Astrocyte (in vitro differentiated cells and primary cell): ENCODE measurements at regions not wholly inside any gene's neighbourhood (a gene's known extent, or its start where the extent isn't known, plus 50 kb on each side); places are given as distances from the start of the nearest gene placed in this dataset.

Experiments used
- DNase-seq: peaks from one replicate; pipeline ENCODE4 v3.0.0-alpha.2; 2010; ENCODE audit warnings: low read depth
- FAIRE-seq: peaks from 2 replicates; lab custom pipeline; 2011; peaks lifted over from hg19 to GRCh38; lab: Jason Lieb, UNC
- H2AFZ ChIP-seq: 2 replicates; pipeline ENCODE4 v1.6.0; 2012; ENCODE audit warnings: low read depth, low read length, inconsistent platforms
- H3K27ac ChIP-seq: 2 replicates; pipeline ENCODE4 v1.5.1; 2011; ENCODE audit warnings: low read depth, low read length, inconsistent platforms
- H3K27me3 ChIP-seq: 2 replicates; pipeline ENCODE4 v1.6.0; 2011; ENCODE audit warnings: low read length, inconsistent platforms; ENCODE audit not compliant: insufficient read depth
- H3K36me3 ChIP-seq: 2 replicates; pipeline ENCODE4 v1.5.1; 2011; ENCODE audit warnings: low read length, inconsistent platforms; ENCODE audit not compliant: insufficient read depth
- H3K4me1 ChIP-seq: 2 replicates; pipeline ENCODE4 v1.5.1; 2011; ENCODE audit warnings: low read length, inconsistent platforms; ENCODE audit not compliant: insufficient read depth
- H3K4me2 ChIP-seq: 2 replicates; pipeline ENCODE4 v1.6.0; 2012; ENCODE audit warnings: low read length, inconsistent platforms
- H3K4me3 ChIP-seq: 2 replicates; pipeline ENCODE4 v1.5.1; 2011; ENCODE audit warnings: low read depth, mild to moderate bottlenecking, low read length, inconsistent platforms; ENCODE audit not compliant: insufficient read depth
- H3K79me2 ChIP-seq: 2 replicates; pipeline ENCODE4 v1.6.0; 2012; ENCODE audit warnings: mild to moderate bottlenecking, low read length, inconsistent platforms; ENCODE audit not compliant: insufficient read depth
- H3K9ac ChIP-seq: 2 replicates; pipeline ENCODE4 v1.6.0; 2012; ENCODE audit warnings: mild to moderate bottlenecking, low read length, inconsistent platforms
- H3K9me3 ChIP-seq: 2 replicates; pipeline ENCODE4 v1.5.1; 2012; ENCODE audit warnings: low read depth, mild to moderate bottlenecking, low read length, inconsistent platforms; ENCODE audit not compliant: insufficient read depth
- H4K20me1 ChIP-seq: 2 replicates; pipeline ENCODE4 v1.6.0; 2012; ENCODE audit warnings: low read length, inconsistent platforms; ENCODE audit not compliant: insufficient read depth
- H3K27ac Mint-ChIP-seq: one replicate; pipeline ENCODE4 v1.8.0; 2021; ENCODE audit warnings: mild to moderate bottlenecking, mixed read lengths; ENCODE audit not compliant: unreplicated experiment
- H3K27me3 Mint-ChIP-seq: one replicate; pipeline ENCODE4 v1.8.0; 2021; ENCODE audit warnings: low read depth, mixed read lengths; ENCODE audit not compliant: unreplicated experiment
- H3K36me3 Mint-ChIP-seq: one replicate; pipeline ENCODE4 v1.8.0; 2021; ENCODE audit warnings: low read depth, mixed read lengths; ENCODE audit not compliant: unreplicated experiment
- H3K4me1 Mint-ChIP-seq: one replicate; pipeline ENCODE4 v1.8.0; 2021; ENCODE audit warnings: low read depth, mixed read lengths; ENCODE audit not compliant: unreplicated experiment
- H3K4me3 Mint-ChIP-seq: one replicate; pipeline ENCODE4 v1.8.0; 2021; ENCODE audit warnings: mild to moderate bottlenecking, moderate library complexity, mixed read lengths; ENCODE audit not compliant: unreplicated experiment
- H3K9me3 Mint-ChIP-seq: one replicate; pipeline ENCODE4 v1.8.0; 2021; ENCODE audit warnings: mild to moderate bottlenecking, mixed read lengths; ENCODE audit not compliant: unreplicated experiment
- CTCF ChIP-seq: IDR thresholded peaks from 2 replicates; pipeline ENCODE4 v1.5.1; 2011; ENCODE audit warnings: low read depth, mild to moderate bottlenecking, inconsistent platforms, low read length, moderate library complexity; ENCODE audit not compliant: insufficient read depth
- EZH2 ChIP-seq: IDR thresholded peaks from 2 replicates; pipeline ENCODE4 v1.6.1; 2012; ENCODE audit warnings: mild to moderate bottlenecking, low read length, inconsistent platforms; ENCODE audit not compliant: insufficient read depth

- Histone ChIP-seq H3K79me2 (no peaks in the 10 kb centered on the region), H3K9ac (no peak overlapping the region), H3K27ac (no peak overlapping the region), H3K4me3 (no peak overlapping the region), H2AFZ (no peak overlapping the region), H3K4me1 (peaks cover 13% of the 10 kb centered on the region), H3K27me3 (no peaks in the 10 kb centered on the region), H3K9me3 (no peaks in the 10 kb centered on the region), H4K20me1 (no peaks in the 10 kb centered on the region), H3K36me3 (no peaks in the 10 kb centered on the region), H3K4me2 (no peak overlapping the region)
- no peak for TF ChIP-seq EZH2
- no peak for TF ChIP-seq CTCF
- FAIRE-seq: no peak
- Mint-ChIP-seq H3K4me3 (no peak overlapping the region), H3K36me3 (no peaks in the 10 kb centered on the region), H3K27ac (no peak overlapping the region), H3K4me1 (peaks cover 6% of the 10 kb centered on the region), H3K9me3 (peaks cover 9% of the 10 kb centered on the region), H3K27me3 (no peaks in the 10 kb centered on the region)
- no peak for DNase-seq
These were observed 69.3 kb downstream of the FAM50B start for GRCh38 chr6:3918469-3918868.

- peaks cover 5% of the 10 kb centered on the region for H3K4me1 ChIP-seq
- H3K4me2 ChIP-seq: no peak overlapping the region
- Mint-ChIP-seq H3K27ac (no peak overlapping the region), H3K4me1 (peaks cover 2% of the 10 kb centered on the region), H3K27me3 (no peaks in the 10 kb centered on the region), H3K36me3 (no peaks in the 10 kb centered on the region), H3K9me3 (peaks cover 9% of the 10 kb centered on the region), H3K4me3 (no peak overlapping the region)
- no peaks in the 10 kb centered on the region for H3K27me3 ChIP-seq
- no peak overlapping the region for H3K4me3 ChIP-seq
- no peak for DNase-seq
- H3K9ac ChIP-seq: no peak overlapping the region
- H3K9me3 ChIP-seq: no peaks in the 10 kb centered on the region
- FAIRE-seq: no peak
- H3K36me3 ChIP-seq: no peaks in the 10 kb centered on the region
- H3K79me2 ChIP-seq: no peaks in the 10 kb centered on the region
- H2AFZ ChIP-seq: no peak overlapping the region
- no peak overlapping the region for H3K27ac ChIP-seq
- H4K20me1 ChIP-seq: no peaks in the 10 kb centered on the region
- TF ChIP-seq EZH2: no peak
- no peak for TF ChIP-seq CTCF
These were observed 70.0 kb downstream of the FAM50B start for GRCh38 chr6:3919130-3919628.

- H3K4me3 Mint-ChIP-seq: no peak overlapping the region
These were observed 70.7 kb downstream of the FAM50B start for GRCh38 chr6:3919849-3920248.

More at GRCh38 chr6:3919849-3920248, 70.7 kb downstream of the FAM50B start:
- H3K36me3 ChIP-seq: no peaks in the 10 kb centered on the region
- peaks cover 3% of the 10 kb centered on the region for H3K4me1 ChIP-seq
- H3K4me2 ChIP-seq: no peak overlapping the region
- H3K27ac ChIP-seq: no peak overlapping the region
- no peaks in the 10 kb centered on the region for H3K9me3 ChIP-seq
- no peak overlapping the region for H3K9ac ChIP-seq
- no peak for DNase-seq
- H3K27me3 ChIP-seq: no peaks in the 10 kb centered on the region
- H4K20me1 ChIP-seq: no peaks in the 10 kb centered on the region
- no peak overlapping the region for H3K4me3 ChIP-seq
- TF ChIP-seq EZH2 (no peak), CTCF (no peak)
- H3K4me1 Mint-ChIP-seq: no peaks in the 10 kb centered on the region
- no peak overlapping the region for H3K27ac Mint-ChIP-seq
- H3K9me3 Mint-ChIP-seq: peaks cover 9% of the 10 kb centered on the region
- H3K27me3 Mint-ChIP-seq: no peaks in the 10 kb centered on the region
- FAIRE-seq: no peak
- no peak overlapping the region for H2AFZ ChIP-seq
- H3K36me3 Mint-ChIP-seq: no peaks in the 10 kb centered on the region
- H3K79me2 ChIP-seq: no peaks in the 10 kb centered on the region
